ENCODE measurements at regions not wholly inside any gene's neighbourhood (a gene's known extent, or its start where the extent isn't known, plus 50 kb on each side); places are given as distances from the start of the nearest gene placed in this dataset.

GRCh38 chr4:13851085-13851940 lies 223.8 kb upstream of the BOD1L1 start:
- no peak for DNase-seq

GRCh38 chr4:13852411-13852810 lies 224.9 kb upstream of the BOD1L1 start:
- DNase-seq: no peak

- DNase-seq: no peak
Measured at GRCh38 chr4:13856387-13856786, 228.9 kb upstream of the BOD1L1 start.

- no peak for DNase-seq
Measured at GRCh38 chr4:13857397-13857796, 229.9 kb upstream of the BOD1L1 start.

GRCh38 chr4:13857800-13858199 lies 230.3 kb upstream of the BOD1L1 start:
- no peak for DNase-seq

GRCh38 chr4:13859423-13859822 lies 231.9 kb upstream of the BOD1L1 start:
- DNase-seq: no peak

- no peak for DNase-seq
Measured at GRCh38 chr4:13860126-13860525, 232.6 kb upstream of the BOD1L1 start.

- no peak for DNase-seq
Measured at GRCh38 chr4:13865871-13866669, 238.5 kb upstream of the BOD1L1 start.

- DNase-seq: no peak
Measured at GRCh38 chr4:13866881-13867280, 239.4 kb upstream of the BOD1L1 start.

GRCh38 chr4:13872155-13872554 lies 244.6 kb upstream of the BOD1L1 start:
- no peak for DNase-seq

- no peak for DNase-seq
Measured at GRCh38 chr4:13872955-13873354, 245.4 kb upstream of the BOD1L1 start.

- no peak for DNase-seq
Measured at GRCh38 chr4:13875181-13875580, 247.7 kb upstream of the BOD1L1 start.

GRCh38 chr4:13876131-13876530 lies 248.6 kb upstream of the BOD1L1 start:
- DNase-seq: no peak

- no peak for DNase-seq
Measured at GRCh38 chr4:13876940-13877339, 249.4 kb upstream of the BOD1L1 start.

GRCh38 chr4:13877626-13878025 lies 250.1 kb upstream of the BOD1L1 start:
- no peak for DNase-seq

GRCh38 chr4:13881892-13882291 lies 254.4 kb upstream of the BOD1L1 start:
- no peak for DNase-seq

GRCh38 chr4:13887010-13887409 lies 259.5 kb upstream of the BOD1L1 start:
- DNase-seq: no peak

- no peak for DNase-seq
Measured at GRCh38 chr4:13888112-13888511, 260.6 kb upstream of the BOD1L1 start.

- no peak for DNase-seq
Measured at GRCh38 chr4:13891544-13891939, 264.0 kb upstream of the BOD1L1 start.

GRCh38 chr4:13892739-13893105 lies 265.2 kb upstream of the BOD1L1 start:
- DNase-seq: no peak

GRCh38 chr4:13893211-13893610 lies 265.7 kb upstream of the BOD1L1 start:
- no peak for DNase-seq

GRCh38 chr4:13893987-13894386 lies 266.5 kb upstream of the BOD1L1 start:
- DNase-seq: no peak

- no peak for DNase-seq
Measured at GRCh38 chr4:13900780-13901179, 273.3 kb upstream of the BOD1L1 start.

- no peak for DNase-seq
Measured at GRCh38 chr4:13902146-13902545, 274.6 kb upstream of the BOD1L1 start.

Data from activated T-cell treated with anti-CD3 and anti-CD28 coated beads, Interleukin-2, amount 50 U/mL, for 48 hours (primary cell).